ENCODE measurements at regions not wholly inside any gene's neighbourhood (a gene's known extent, or its start where the extent isn't known, plus 50 kb on each side); places are given as distances from the start of the nearest gene placed in this dataset.

DNA sequence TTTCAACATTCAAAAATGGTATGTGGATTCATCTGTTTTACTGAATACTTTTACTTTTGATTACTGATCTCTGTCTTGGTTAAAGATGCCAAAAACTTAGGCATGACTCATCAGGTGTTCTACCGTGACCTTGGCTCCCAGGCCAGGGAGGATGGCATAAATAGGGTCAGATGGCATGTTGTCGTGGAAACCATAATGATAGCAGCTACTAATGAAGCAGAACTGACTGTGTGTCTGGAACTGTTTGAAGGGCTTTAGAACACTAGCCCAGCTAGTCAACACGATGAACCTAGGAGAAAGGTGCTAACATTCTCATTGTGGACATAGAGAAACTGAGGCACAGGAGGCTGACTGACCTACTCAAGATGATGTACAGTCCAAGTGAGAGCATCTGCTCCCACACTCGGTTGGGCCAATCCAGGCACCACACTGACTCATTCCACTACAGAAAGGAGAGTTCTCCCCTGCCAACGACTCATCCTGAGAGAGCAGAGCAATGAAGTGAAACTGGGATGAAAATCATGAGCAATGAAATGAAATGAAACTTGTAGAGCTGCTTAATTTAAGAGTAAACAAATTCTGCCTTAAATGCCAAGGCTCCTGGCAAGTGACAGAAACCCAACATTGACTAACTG, 116.0 kb downstream of the TENT4A start:
- no TSS peak for BruUV-seq (replicated peaks)
- Histone ChIP-seq H3K36me3 (ENCODE audit: insufficient read depth, low read length, poor library complexity, severe bottlenecking) (no peaks in the 10 kb centered on the region), H3K4me3 (ENCODE audit: low read depth, low read length, poor library complexity, severe bottlenecking) (no peak overlapping the region), H3K9me3 (ENCODE audit: low read depth, low read length, poor library complexity, severe bottlenecking) (no peaks in the 10 kb centered on the region), H3K27ac (ENCODE audit: low read depth, low read length, poor library complexity, severe bottlenecking) (no peak overlapping the region), H3K27me3 (replicated peaks; ENCODE audit: insufficient read depth, low read depth, low read length, poor library complexity) (peaks cover 15% of the 10 kb centered on the region), H3K4me1 (ENCODE audit: insufficient read depth, low read length, poor library complexity, severe bottlenecking) (no peaks in the 10 kb centered on the region)
- intact Hi-C loops (cut with micrococcal nuclease; ENCODE audit: unreplicated experiment): no loop called here
- CTCF ChIA-PET: no interaction called here
- no peak for DNase-seq (ENCODE audit: low spot score)
- TF ChIP-seq, protein P1, sequence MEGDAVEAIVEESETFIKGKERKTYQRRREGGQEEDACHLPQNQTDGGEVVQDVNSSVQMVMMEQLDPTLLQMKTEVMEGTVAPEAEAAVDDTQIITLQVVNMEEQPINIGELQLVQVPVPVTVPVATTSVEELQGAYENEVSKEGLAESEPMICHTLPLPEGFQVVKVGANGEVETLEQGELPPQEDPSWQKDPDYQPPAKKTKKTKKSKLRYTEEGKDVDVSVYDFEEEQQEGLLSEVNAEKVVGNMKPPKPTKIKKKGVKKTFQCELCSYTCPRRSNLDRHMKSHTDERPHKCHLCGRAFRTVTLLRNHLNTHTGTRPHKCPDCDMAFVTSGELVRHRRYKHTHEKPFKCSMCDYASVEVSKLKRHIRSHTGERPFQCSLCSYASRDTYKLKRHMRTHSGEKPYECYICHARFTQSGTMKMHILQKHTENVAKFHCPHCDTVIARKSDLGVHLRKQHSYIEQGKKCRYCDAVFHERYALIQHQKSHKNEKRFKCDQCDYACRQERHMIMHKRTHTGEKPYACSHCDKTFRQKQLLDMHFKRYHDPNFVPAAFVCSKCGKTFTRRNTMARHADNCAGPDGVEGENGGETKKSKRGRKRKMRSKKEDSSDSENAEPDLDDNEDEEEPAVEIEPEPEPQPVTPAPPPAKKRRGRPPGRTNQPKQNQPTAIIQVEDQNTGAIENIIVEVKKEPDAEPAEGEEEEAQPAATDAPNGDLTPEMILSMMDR (conservative IDR thresholded peaks at IDR 0.05; ENCODE audit: low read depth, low read length): no peak
- no peak for TF ChIP-seq EZH2 (IDR thresholded peaks at IDR 0.05; ENCODE audit: borderline replicate concordance, low read depth, low read length, poor library complexity, severe bottlenecking)
- POLR2A ChIA-PET (ENCODE audit: low non-redundant PET): no interaction called here

DNA sequence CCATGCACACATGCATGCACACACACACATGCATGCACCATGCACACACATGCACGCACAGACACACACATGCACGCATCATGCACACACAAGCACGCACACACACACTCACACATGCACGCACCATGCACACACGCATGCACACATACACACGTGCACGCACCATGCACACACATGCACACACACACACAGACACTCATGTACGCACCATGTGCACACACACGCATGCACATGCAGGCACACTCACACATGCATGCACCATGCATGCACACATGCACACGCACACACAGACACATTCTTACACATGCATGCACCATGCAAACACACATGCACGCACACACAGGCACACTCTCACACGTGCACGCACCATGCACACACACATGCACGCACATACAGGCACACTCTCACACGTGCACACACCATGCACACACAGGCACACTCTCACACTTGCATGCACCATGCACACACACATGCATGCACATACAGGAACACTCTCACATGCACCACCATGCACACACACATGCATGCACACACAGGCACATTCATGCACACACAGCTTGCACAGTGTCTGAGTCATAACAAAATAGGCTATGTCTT, 117.5 kb downstream of the TENT4A start:
- H3K36me3 ChIP-seq (ENCODE audit: insufficient read depth, low read length, poor library complexity, severe bottlenecking): no peaks in the 10 kb centered on the region
- intact Hi-C loops (cut with micrococcal nuclease; ENCODE audit: unreplicated experiment): no loop called here
- BruUV-seq (replicated peaks): no TSS peak
- no peak overlapping the region for H3K27ac ChIP-seq (ENCODE audit: low read depth, low read length, poor library complexity, severe bottlenecking)
- H3K4me3 ChIP-seq (ENCODE audit: low read depth, low read length, poor library complexity, severe bottlenecking): no peak overlapping the region
- H3K27me3 ChIP-seq (replicated peaks; ENCODE audit: insufficient read depth, low read depth, low read length, poor library complexity): peaks cover 4% of the 10 kb centered on the region
- no peaks in the 10 kb centered on the region for H3K9me3 ChIP-seq (ENCODE audit: low read depth, low read length, poor library complexity, severe bottlenecking)
- POLR2A ChIA-PET (ENCODE audit: low non-redundant PET): no interaction called here
- no peak for TF ChIP-seq EZH2 (IDR thresholded peaks at IDR 0.05; ENCODE audit: borderline replicate concordance, low read depth, low read length, poor library complexity, severe bottlenecking)
- TF ChIP-seq, protein P1 (conservative IDR thresholded peaks at IDR 0.05; ENCODE audit: low read depth, low read length): no peak
- CTCF ChIA-PET: no interaction called here
- no peaks in the 10 kb centered on the region for H3K4me1 ChIP-seq (ENCODE audit: insufficient read depth, low read length, poor library complexity, severe bottlenecking)
- no peak for DNase-seq (ENCODE audit: low spot score)

DNA sequence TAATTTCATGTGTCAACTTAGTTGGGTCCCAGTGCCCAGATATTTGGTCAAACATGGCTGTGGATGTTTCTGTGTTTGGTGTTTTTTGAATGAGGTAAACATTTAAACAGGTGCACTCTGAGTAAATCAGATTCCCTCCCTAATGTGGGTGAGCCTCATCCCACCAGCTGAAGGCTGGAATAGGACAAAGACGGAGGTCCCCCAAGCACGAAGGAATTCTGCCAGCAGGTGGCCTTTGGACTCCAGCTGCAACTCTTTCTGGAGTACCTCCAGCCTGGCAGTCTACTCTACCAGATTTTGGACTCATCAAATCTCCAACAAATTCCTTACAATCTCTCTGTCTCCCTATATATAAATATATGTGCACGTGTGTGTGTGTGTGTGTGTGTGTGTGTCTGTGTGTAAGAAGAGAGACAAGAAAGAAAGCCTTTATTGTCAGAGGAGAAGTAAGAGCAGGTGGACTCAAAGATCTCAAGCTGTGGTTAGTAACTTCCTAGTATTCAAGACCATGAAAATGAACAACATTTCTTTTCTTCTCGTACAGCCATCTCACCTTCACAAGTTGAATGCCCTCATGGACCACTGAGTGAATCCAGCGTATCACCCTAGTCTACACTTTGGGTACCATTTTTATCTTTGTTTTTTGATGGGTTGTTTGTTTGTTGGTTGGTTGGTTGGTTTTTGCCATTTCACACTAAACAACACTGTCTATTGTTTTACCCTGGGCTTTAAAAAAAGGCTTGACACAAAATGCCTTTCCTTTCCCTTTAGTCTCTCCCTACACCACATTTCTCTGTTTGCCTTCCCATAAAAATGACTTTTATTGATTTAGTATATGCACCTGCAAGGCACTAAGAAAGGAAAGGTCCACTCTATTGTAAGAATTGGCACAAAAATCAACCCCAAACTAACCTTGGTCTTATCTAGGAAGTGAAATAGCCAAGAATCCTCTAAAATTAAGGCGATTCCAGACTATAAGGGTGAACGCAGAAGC, 118.7 kb downstream of the TENT4A start:
- H3K27ac ChIP-seq (ENCODE audit: low read depth, low read length, poor library complexity, severe bottlenecking): no peak overlapping the region
- BruUV-seq (replicated peaks): no TSS peak

More for the DNA sequence above, 118.7 kb downstream of the TENT4A start:
- Histone ChIP-seq H3K36me3 (ENCODE audit: insufficient read depth, low read length, poor library complexity, severe bottlenecking) (no peaks in the 10 kb centered on the region), H3K4me3 (ENCODE audit: low read depth, low read length, poor library complexity, severe bottlenecking) (no peak overlapping the region), H3K9me3 (ENCODE audit: low read depth, low read length, poor library complexity, severe bottlenecking) (no peaks in the 10 kb centered on the region), H3K4me1 (ENCODE audit: insufficient read depth, low read length, poor library complexity, severe bottlenecking) (no peaks in the 10 kb centered on the region), H3K27me3 (replicated peaks; ENCODE audit: insufficient read depth, low read depth, low read length, poor library complexity) (no peaks in the 10 kb centered on the region)
- ChIA-PET CTCF (no interaction called here), POLR2A (ENCODE audit: low non-redundant PET) (no interaction called here)
- TF ChIP-seq, protein P1 (conservative IDR thresholded peaks at IDR 0.05; ENCODE audit: low read depth, low read length): no peak
- no peak for TF ChIP-seq EZH2 (IDR thresholded peaks at IDR 0.05; ENCODE audit: borderline replicate concordance, low read depth, low read length, poor library complexity, severe bottlenecking)
- no peak for DNase-seq (ENCODE audit: low spot score)
- intact Hi-C loops (cut with micrococcal nuclease; ENCODE audit: unreplicated experiment): no loop called here

Data from A673 (cell line).